Suppressor macrophage treated with lipopolysaccharide for 4 hours (primary cell): ENCODE measurements at regions not wholly inside any gene's neighbourhood (a gene's known extent, or its start where the extent isn't known, plus 50 kb on each side); places are given as distances from the start of the nearest gene placed in this dataset.
"Not testable (repeated sequence)": the region's sequence is repeated elsewhere in the genome, so short reads cannot be mapped to it uniquely, and the experiment has no call there.

Source experiments
- DNase-seq: peaks from one replicate; pipeline ENCODE4 v3.0.0-alpha.2; 2020

GRCh38 chr2:56515399-56515798 lies 331.6 kb downstream of the CCDC85A start:
- no peak for DNase-seq

DNA sequence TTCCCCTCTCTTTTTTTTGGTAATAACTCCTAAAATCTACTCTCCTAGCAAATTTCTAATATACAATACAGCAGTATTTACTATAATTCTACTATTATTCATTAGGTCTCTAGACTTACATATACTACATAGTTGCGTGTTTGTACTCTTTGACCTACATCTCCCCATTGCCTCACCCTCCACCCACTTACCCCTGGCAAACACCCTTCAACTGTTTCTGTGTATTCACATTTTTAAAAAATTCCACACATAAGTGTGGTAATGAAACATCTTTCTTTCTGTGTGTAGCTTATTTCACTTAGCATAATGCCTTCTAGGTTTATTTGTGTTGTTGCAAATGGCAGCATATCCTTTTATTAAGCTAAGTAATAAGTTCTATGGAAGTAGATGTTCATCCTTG lies 336.0 kb downstream of the CCDC85A start:
- DNase-seq, result no peak

- DNase-seq, result no peak
Measured at GRCh38 chr2:56522605-56523089, 338.9 kb downstream of the CCDC85A start.

DNA sequence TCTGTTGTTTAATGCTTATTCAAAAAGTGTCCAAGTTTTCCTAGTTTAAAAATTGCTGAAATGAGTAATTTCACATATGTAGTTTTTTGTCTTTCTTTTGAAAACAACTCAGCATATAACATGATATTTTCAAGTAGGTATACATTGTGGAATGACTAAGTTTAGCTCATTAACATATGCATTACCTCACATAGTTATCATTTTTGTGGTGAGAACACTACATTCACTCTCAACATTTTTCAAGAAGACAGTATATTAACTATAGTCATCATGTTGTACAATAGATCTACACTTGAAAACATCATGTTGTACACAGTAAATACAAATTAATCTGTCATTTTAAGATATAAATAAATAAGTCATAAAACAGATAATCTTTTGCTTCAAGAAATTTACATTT lies 340.0 kb downstream of the CCDC85A start:
- no peak for DNase-seq

- no peak for DNase-seq
Measured at GRCh38 chr2:56531668-56532420, 348.1 kb downstream of the CCDC85A start.

DNA sequence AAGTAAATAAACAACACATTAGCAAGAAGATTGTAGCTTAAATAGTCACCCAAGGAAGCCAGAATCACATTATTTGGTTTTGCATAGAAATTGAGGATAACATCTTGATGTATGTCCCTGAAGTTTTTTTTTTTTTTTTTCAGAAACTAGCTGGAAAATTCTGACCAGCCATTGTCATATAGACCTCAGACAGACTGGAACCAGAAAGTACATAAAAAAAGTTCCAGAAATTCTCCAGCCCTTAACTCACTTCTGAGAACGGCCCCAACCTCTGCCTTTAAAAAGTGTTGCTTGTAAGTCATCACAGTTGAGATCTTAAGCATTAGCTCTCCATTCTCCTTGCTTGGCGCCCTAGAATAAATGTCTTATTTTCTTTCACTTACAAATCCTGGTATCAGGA lies 350.5 kb downstream of the CCDC85A start:
- DNase-seq, result no peak

GRCh38 chr2:56537756-56538155 lies 354.0 kb downstream of the CCDC85A start:
- no peak for DNase-seq

- no peak for DNase-seq
Measured at GRCh38 chr2:56539618-56540017, 355.8 kb downstream of the CCDC85A start.

- no peak for DNase-seq
Measured at GRCh38 chr2:56540467-56540866, 356.7 kb downstream of the CCDC85A start.

DNA sequence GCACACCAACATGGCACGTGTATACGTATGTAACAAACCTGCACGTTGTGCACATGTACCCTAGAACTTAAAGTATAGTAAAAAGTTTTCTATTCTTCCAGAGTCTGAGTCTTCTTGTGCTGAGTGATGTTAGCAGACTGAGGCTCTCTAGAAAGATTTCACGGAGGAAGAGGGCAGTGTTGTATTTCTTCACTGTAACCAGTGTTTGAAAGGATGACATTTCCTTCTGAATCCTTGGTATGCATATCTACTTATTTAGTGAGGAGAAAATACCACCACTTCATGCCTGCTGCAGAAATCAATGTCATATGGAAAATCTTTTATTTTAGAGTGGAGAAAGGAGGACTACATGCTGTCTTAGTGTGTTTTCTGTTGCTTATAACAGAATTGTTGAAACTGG lies 357.1 kb downstream of the CCDC85A start:
- DNase-seq, result no peak

DNA sequence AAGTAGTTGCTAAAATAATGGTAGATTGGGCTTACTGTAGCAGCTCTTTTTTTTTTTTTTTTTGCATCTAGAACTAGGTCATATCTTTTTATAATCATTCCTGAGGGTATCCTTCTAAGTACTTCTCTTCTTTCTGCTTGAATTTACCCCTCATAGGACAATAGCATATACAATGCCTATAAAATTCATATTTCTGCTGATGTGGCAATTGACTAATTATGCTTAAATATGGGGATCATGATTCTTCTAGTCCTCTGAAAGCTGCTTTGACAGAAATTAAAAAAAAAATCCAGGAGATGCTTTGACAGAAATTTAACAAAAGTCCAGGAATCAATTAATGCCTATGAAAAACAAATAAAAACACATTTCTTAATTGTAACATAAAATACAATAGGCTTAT lies 358.4 kb downstream of the CCDC85A start:
- DNase-seq, result no peak

DNA sequence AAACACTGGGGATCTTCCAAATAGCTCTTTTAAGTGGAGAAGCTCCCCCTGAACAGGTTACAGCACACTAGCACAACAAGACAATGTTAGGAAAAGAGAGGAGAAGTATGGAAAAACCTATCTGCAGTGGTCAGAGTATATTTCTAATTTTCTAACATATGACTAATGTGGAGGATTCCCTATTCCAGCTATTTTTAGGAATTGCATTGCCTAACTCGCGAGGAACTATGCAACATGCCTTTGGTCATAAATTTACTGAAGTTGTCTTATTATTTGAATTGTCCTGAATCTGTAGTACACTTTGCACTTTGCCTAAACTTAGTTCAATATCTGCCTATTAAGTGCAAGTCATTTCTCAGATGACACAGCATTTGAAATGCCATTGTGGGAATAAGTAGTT lies 381.4 kb downstream of the CCDC85A start:
- DNase-seq, result no peak

GRCh38 chr2:56571074-56571473 lies 387.3 kb downstream of the CCDC85A start:
- DNase-seq, result no peak

DNA sequence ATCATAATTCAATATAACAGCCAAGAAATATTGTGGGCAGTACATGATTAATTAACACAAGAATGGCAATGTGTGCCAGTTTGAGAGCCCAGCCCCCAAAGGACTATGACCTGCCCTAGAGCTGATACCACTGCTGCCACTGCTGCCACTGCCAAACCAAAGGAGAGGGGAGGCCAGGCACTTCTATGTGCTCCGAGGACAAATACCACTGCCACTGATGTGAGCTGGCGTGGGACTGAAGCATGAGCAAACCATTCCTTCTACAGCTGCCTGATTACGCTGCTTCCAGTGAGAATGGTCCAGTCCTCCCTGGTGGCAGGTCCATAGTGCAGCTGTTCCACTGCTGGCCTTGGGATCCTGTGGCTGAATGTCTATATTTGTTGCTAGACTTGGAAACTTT lies 392.2 kb downstream of the CCDC85A start:
- no peak for DNase-seq

DNA sequence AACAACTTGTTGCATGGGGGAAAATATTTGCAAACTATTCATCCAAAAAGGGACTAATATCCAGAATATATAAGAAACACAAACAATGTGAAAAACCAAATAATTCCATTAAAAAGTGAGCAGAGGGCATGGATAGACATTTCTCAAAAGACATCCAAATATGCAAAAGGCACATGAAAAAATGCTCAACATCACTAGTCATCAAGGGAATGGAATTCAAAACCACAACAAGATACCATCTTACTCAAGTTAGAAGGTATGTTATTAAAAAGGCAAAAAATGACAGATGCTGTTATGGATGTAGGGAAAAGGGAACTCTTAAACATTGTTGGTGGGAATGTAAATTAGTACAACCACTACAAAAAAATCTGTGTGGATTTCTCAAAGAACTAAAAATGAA lies 396.5 kb downstream of the CCDC85A start:
- no peak for DNase-seq

DNA sequence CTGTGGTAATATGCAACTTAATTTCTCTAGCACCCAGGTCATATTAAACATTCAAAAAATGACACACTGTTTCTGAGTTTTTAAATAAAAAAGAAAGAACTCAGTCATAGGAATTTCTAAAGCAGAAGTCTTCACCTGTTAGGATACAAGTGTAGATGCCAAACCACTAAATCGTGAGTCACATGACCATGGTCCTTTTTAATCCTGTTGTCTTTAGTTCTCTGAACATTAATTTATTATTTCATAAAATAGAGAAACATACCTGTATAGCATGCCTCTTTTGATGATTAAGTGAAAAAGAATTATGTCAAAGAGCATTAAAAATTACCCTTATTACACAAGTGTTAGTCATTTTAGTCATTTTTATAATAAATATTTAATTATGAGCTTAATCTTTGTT lies 398.8 kb downstream of the CCDC85A start:
- DNase-seq, result no peak

DNA sequence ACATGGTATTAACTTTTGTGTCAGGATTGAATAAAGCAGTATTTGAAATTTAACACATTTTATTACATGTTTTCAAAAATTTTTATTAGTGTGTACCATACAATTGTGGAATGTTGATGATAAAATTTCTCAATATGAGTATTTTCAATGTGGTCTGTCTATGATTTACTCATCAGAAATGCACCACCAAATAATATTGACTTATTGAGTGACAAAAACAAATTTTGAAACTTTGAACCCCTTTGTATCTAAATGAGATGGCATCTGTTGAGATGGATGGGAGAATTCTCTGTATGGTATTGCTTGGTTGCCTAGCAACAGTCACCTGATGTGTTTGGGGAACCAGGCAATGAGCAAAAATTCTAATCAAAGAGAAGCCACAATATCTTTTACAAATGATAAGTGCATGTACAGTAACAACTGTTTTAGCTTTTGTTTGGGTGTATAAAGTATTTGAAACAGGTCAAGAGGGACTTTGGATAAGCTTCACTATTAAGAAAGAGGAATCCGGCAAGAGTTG lies 400.1 kb downstream of the CCDC85A start:
- DNase-seq, result no peak

DNA sequence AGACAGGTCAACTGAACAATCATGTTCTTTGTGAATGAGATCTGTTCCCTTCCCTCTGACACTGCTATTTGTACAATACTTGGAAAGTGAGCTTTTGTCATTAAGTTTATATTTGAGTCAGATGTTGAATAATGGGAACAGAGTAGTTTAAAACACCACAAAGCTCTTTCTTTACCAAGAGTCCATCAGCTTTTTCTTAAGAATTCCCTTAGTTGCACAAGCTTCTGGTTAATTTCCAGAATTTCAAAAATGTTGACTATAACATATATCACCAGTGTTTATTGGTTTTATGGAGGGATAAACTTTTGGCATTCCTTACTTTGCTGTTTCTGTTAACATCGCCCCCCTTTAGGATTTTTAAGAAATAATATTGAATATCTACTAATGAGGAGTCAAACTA lies 403.7 kb downstream of the CCDC85A start:
- no peak for DNase-seq

DNA sequence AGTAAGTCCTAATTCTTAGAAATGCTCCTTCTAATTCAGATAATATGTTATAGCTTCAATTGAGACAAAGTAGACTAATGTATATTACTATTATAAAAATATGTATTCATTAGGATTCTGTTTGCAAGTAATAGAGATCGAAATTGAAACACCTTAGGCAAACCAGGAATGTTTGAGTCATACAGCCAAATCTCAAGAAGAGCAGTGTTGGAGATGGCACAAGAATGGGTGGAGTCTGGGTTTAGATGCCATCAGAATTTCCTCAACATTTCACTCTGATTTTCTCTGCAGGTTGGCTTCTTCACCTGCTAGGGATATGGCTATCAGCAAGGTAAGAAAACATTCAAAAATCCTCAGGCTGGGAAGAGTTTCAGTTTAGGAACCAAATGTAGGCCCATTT lies 405.4 kb downstream of the CCDC85A start:
- DNase-seq, result no peak

- DNase-seq, result no peak
Measured at GRCh38 chr2:56589835-56590234, 406.0 kb downstream of the CCDC85A start.

DNA sequence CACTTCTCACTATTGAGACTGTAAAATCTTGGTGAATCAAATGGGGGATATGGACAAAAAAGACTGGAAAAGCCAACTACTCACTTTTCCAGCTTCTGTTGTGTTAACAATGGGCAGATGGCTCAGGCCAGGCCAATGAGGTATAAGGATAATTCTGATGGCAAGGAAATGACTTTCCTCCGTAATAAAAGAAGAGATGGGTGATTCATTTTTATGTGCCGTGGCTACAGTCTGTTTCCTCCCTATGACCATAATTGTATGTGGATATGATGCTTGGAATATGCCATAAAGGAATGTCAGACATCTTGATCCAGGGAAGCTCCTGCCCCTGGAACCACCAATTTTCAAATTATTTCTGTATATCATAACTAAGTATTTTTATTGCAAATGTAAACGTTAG lies 406.8 kb downstream of the CCDC85A start:
- DNase-seq, result no peak

DNA sequence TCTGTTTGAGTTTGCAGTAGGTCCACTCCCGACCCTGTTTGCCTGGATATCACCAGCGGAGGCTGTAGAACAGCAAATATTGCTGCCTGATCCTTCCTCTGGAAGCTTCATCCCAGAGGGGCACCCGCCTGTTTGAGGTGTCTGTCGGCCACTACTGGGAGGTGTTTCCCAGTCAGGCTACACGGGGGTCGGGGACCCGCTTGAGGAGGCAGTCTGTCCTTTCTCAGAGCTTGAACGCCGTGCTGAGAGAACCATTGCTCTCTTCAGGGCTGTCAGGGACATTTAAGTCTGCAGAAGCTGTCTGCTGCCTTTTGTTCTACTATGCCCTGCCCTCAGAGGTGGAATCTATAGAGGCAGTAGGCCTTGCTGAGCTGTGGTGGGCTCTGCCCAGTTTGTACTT lies 422.3 kb downstream of the CCDC85A start:
- DNase-seq, result not testable (repeated sequence)

GRCh38 chr2:56613254-56613653 lies 429.5 kb downstream of the CCDC85A start:
- no peak for DNase-seq

GRCh38 chr2:56613920-56614319 lies 430.1 kb downstream of the CCDC85A start:
- no peak for DNase-seq

DNA sequence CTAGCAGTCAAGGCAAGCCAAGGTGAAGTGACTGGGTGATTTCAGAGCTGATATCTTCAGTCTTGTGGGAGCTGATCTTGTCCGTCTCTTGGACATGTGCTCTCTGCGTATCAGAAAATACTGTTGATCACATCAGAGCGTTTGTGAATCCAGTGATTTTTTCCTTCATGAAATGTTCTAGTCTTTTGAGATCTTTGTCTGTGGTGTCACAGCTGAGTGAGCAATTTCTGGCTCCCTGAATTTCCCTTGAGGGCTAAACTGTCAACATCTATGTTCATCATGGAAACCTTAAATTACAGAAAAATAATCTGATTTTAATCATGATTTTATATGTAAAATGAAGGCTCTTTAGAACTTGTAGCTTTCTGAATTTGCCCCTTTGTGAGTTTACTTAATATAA lies 432.0 kb downstream of the CCDC85A start:
- no peak for DNase-seq
